ENCODE measurements at regions not wholly inside any gene's neighbourhood (a gene's known extent, or its start where the extent isn't known, plus 50 kb on each side); places are given as distances from the start of the nearest gene placed in this dataset.

- no peak for DNase-seq
These were observed 180.6 kb upstream of the ZFP64 start for GRCh38 chr20:52372169-52372568.

GRCh38 chr20:52365688-52366087 lies 174.1 kb upstream of the ZFP64 start:
- no peak for DNase-seq

- no peak for DNase-seq
These were observed 172.8 kb upstream of the ZFP64 start for GRCh38 chr20:52364405-52364804.

- DNase-seq = no peak
These were observed 170.1 kb upstream of the ZFP64 start for GRCh38 chr20:52361650-52362049.

DNA sequence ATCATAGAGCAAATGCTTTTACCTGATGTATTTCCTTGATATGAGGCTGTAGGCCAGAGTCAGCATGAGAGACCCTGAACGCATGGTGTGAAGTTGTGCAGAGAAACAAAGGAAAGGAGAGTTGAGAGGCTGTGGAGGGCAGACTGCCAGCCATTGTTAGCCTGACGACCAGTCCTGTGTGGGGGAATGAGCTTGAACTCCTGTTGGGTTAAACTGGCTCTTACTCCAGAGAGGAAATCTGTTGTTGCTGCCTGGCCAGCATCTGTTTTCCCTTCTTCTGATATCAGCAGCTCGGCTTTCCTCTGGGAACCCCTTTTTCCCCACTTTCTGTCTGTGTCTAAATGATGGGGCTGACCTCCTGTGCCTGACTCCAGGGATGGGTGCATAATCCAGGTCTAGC lies 158.2 kb upstream of the ZFP64 start:
- no peak for DNase-seq

- no peak for DNase-seq
These were observed 156.9 kb upstream of the ZFP64 start for GRCh38 chr20:52348434-52348833.

DNA sequence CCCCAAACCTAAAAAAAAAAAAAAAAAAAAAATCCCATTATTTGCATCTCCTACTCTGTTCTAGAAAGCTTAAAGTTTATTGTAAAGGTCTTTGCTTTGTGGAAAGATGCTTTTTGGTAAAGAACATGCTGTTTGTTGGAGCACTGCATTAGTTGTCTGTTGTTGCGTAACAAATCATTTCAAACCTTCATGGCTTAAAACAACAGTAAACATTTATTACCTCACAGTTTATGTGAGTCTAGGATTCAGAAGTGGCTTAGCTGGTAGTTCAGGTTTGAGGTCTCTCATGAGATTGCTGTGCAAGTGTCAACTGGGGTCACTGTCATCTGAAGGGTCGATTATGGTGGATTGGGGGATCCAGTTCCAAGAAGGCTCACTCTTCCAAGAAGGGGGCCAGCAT lies 155.2 kb upstream of the ZFP64 start:
- DNase-seq = no peak

DNA sequence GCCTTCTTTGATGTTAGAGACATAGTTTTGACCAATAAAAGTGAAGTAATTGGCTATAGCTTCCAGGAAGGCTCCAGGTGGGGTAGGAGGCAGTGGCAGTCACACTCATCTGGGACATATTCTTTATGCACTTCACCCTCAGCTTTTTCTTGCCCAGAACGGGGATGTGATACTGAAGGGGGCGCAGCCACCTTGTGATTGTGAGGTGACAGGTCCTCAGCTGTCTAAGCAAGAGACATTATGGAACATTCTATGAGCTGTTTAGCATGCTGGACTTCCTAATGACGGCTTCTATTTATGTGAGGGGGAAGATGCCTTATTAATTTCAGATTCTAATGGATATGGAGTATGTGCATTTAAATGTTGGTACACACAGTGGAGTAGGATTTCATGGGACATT lies 151.3 kb upstream of the ZFP64 start:
- DNase-seq = no peak

DNA sequence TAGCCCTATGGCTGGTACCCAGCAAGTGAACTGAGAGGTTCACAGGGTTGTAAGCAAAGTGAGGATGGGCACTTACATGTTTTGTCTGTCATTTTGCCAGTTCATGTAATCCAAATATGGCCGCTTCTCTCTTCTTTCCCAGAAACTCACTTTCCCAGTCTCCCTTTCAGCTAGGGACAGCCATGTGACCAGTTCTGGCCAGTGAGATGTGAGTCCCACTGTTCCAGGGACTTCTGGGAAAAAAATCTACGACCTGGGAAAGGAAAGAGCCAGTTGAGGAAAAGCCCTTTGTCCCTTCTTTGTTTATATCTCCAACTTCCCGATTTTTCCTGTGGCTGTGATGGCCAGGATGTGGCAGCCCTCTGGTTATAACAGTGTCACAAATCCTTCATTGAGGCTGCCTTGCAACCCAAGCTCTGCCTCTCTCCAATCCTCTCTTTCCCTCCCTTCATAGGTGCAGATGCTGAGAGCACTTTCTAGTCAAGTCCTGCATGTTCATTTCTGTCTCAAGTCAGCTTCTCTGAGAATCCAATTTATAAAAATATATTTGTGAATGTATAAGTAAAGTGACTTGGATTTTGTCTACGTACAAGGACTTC lies 148.6 kb upstream of the ZFP64 start:
- DNase-seq = no peak

DNA sequence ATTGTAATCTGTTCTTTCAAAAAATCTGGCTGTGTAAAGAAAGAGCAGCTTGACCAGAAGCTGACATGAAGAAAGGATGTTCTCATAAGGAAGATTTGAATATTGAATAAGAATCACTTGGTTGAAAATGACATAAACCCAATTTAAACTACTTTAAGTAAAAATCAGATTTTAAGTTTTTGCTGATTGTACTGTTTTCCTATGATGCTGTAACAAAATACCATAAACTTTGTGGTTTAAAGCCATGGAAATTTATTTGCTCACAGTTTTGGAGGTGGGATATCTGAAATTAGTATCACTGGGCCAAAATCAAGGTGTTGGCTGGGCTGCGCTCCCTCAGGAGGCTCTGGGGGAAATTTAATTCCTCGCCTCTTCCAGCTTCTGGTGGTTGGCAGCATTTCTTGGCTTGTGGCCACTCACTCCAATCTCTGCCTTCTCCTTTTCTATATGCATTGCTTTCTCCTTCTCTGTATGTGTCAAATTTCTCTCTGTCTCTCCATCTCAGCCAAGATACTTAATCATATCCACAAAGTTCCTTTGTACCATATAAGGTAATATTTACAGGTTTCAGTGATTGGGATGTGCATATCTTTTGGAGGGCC lies 141.2 kb upstream of the ZFP64 start:
- DNase-seq = no peak

DNA sequence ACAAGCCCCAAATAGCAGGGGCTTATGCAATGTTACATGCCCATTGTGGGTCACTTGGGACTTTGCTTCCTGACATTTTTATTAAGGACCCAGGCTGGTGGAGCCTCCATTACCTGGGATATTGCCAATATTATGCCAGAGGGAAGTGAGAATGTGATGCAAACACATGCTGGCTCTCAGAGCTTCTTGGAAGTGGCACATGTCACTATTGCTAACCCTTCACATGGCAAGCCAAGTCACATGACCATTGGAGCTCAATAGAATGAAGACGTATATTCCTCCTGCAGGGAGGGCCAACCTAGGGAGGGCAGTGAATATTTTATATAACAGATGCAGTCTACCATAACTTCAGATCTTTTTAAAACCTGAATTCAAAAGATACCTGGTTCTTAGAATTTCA lies 140.7 kb upstream of the ZFP64 start:
- no peak for DNase-seq

DNA sequence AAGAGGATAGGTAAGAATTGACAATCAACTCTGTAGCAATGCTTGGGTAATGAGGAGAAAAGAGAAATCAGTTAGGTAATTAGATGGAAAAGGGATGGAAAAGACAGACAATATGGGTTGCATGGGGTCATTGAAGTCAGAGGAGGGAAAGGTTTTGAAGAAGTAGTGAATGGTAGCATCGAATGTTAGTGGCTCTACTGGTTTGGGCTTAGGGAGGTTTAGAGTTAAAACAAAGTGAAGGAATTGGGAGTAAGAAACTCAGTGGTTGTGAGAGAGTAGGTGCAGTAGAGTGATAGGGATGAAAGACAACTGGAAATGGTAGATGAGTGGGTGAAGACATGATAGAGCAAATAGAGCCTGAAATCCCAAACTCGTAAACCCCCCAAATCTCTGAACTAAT lies 140.1 kb upstream of the ZFP64 start:
- DNase-seq = no peak

GRCh38 chr20:52321396-52321795 lies 129.8 kb upstream of the ZFP64 start:
- DNase-seq = no peak

DNA sequence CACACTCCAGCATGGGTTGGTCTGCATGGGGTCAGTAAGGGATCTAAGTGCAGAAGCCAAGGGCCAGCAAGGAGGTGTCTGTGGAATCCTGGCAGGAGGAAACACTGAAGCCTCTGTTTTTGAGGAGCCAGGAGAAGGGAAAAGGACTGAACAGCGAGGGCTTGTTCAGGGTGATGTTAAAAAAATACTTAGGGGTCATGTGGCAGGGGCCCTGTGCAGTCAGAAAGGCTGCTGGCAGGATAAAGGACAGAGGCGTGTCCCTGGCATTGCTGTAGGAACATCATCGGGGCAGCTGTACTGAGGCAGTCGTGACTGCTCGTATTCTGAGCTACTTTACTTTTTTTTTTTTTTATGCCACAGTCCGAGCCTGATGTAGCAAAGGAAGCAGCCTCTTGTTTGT lies 127.1 kb upstream of the ZFP64 start:
- no peak for DNase-seq

- DNase-seq = no peak
These were observed 121.9 kb upstream of the ZFP64 start for GRCh38 chr20:52313341-52313963.

- DNase-seq = peak; percentile 54
These were observed 120.7 kb upstream of the ZFP64 start for GRCh38 chr20:52312132-52312729.

DNA sequence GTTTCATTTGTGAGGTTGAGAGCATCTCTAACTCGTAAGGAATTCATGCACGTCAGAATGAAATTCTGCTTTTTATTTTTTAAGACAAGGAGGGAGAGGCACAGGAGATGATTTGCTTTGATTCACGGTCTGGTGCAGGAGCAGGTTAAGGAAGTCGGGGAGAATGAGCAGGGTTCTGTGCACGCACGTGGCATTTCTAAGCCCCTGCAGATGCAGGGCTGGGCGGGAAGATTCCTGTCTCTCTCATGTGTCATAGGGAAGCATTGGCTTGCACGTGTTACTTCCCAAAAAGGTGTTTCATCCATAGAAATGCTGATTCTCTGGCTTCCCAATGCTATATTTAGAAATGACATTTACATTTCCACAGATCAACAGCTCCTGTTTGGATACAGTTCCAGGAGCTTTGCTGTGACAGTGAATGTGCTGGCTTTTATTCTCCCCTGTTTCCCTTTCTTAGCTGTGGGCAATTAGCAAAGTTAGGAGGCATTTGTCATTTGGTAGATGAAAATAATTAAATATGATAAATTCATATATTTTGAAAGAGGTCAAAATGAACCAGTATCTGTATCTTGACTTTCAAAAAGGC lies 119.7 kb upstream of the ZFP64 start:
- no peak for DNase-seq

- DNase-seq = no peak
These were observed 117.6 kb upstream of the ZFP64 start for GRCh38 chr20:52309181-52309580.

- DNase-seq = no peak
These were observed 114.9 kb upstream of the ZFP64 start for GRCh38 chr20:52306477-52306876.

DNA sequence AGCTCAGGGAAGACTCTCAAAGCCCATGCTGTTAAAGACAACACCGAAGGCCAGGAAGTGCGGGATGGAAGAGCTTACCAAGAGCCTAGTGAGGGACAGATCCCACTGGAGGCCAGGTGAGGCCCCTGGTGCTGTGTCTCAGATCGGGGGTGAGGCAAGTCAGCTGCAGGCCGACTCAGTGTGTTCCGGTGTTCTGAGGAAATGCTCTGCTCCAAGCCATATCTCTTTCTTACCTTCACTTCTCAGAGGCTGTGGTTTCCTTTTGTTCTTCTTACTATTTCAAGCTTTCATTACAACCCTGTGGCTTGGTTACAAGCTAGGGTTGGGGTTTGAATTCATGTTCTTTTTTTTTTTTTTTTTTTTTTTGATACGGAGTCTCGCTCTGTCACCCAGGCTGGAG lies 114.3 kb upstream of the ZFP64 start:
- DNase-seq = peak; percentile 30

- DNase-seq = no peak
These were observed 113.6 kb upstream of the ZFP64 start for GRCh38 chr20:52305024-52305645.

DNA sequence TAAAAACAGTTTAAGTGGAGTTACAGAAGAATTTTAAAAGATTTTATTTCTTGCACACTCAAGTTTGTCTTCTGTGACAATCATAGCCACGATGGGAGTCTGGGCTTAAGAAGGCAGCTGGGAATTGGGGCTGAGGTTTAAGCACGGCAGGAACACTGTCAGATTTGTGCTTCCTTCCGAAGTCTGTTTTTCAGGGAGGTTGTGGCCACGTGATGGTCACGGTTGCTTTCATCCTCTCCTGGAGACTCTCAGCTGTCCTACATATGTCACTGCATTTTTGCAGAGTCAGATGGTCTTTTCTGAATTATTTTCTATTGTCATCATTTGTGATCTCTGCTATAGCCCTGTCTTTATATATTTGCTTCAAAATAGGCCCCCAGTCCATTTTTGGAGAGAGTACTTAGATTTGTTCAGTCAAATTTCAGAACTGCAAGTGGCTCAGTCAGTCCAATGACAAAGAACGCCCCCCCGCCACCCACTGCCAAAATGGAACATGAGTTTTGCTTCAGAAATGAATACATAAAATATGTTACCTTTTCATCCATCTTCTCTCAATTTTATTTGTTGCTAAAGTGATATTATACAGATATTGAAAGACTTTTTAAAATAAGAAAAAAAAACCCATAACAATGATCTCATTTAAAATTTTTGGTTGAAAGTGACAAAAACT lies 111.8 kb upstream of the ZFP64 start:
- peak; percentile 71 for DNase-seq

DNA sequence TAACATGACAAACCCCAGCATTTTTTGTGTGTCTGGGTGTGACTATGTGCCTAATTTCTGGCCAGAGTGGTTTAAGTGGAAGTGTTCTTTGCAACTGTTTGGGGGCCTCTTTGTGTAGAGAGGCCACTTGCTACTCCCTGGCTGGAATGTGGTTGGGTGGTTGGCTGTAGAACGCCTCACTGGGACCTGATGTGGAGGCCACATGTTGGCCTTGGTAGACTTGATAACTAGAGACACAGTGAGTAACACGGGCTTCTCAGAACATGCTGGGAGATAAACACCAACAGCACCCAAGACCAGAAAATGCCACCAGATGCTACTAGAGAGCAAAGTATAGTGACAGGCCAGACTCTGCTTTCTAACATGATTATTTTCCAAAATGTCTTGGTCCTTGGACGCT lies 111.2 kb upstream of the ZFP64 start:
- no peak for DNase-seq

Measured in activated naive CD4-positive, alpha-beta T cell treated with anti-CD3 and anti-CD28 coated beads, Interleukin-2, amount 50 U/mL, for 16 hours (primary cell).